ENCODE measurements at regions not wholly inside any gene's neighbourhood (a gene's known extent, or its start where the extent isn't known, plus 50 kb on each side); places are given as distances from the start of the nearest gene placed in this dataset.
A peak's percentile ranks its signal among the peaks of the same experiment; 100 is the strongest.

GRCh38 chr3:127443581-127444375 lies 146.8 kb downstream of the TPRA1 start:
- peak; percentile 28 for DNase-seq
- TF ChIP-seq CTCF (conservative IDR thresholded peaks at IDR 0.05), result no peak
- WGBS, 2 experiments (ENCODE audit: insufficient coverage in 1 of 2, insufficient read length in 1 of 2), result 92 to 98% methylated on average over 8 to 15 of the region's 15 CpGs
- Histone ChIP-seq H3K4me3 (ENCODE audit: low read length) (no peak overlapping the region), H3K36me3 (ENCODE audit: control insufficient read depth, insufficient read depth, low read length) (no peaks in the 10 kb centered on the region), H3K27me3 (ENCODE audit: control insufficient read depth, insufficient read depth, low read length, poor library complexity, severe bottlenecking) (no peaks in the 10 kb centered on the region), H3K4me1 (ENCODE audit: control insufficient read depth, insufficient read depth, low read length) (no peaks in the 10 kb centered on the region), H3K9ac (ENCODE audit: extremely low read depth, low read length, poor library complexity, severe bottlenecking) (no peak overlapping the region), H3K27ac (ENCODE audit: low read depth, low read length) (no peak overlapping the region), H3K9me3 (ENCODE audit: control insufficient read depth, low read length) (no peaks in the 10 kb centered on the region)
- Mint-ChIP-seq H3K27me3 (ENCODE audit: insufficient read depth) (peaks cover 6% of the 10 kb centered on the region), H3K36me3 (ENCODE audit: low read depth) (no peaks in the 10 kb centered on the region), H3K9me3 (no peaks in the 10 kb centered on the region), H3K4me3 (no peak overlapping the region), H3K4me1 (no peaks in the 10 kb centered on the region), H3K27ac (no peak overlapping the region)

- Mint-ChIP-seq H3K36me3 (ENCODE audit: low read depth) (no peaks in the 10 kb centered on the region), H3K4me3 (no peak overlapping the region), H3K27ac (no peak overlapping the region), H3K9me3 (no peaks in the 10 kb centered on the region), H3K4me1 (no peaks in the 10 kb centered on the region), H3K27me3 (ENCODE audit: insufficient read depth) (peaks cover 1% of the 10 kb centered on the region)
- H3K36me3 ChIP-seq (ENCODE audit: control insufficient read depth, insufficient read depth, low read length), result no peaks in the 10 kb centered on the region
- H3K4me1 ChIP-seq (ENCODE audit: control insufficient read depth, insufficient read depth, low read length), result no peaks in the 10 kb centered on the region
- WGBS, 2 experiments (ENCODE audit: insufficient coverage in 1 of 2, insufficient read length in 1 of 2), result 85 to 87% methylated on average over 2 to 5 of the region's 5 CpGs
- TF ChIP-seq CTCF (conservative IDR thresholded peaks at IDR 0.05), result no peak
- H3K9ac ChIP-seq (ENCODE audit: extremely low read depth, low read length, poor library complexity, severe bottlenecking), result no peak overlapping the region
- H3K9me3 ChIP-seq (ENCODE audit: control insufficient read depth, low read length), result no peaks in the 10 kb centered on the region
- peak; percentile 33 for DNase-seq
- H3K27ac ChIP-seq (ENCODE audit: low read depth, low read length), result no peak overlapping the region
- H3K27me3 ChIP-seq (ENCODE audit: control insufficient read depth, insufficient read depth, low read length, poor library complexity, severe bottlenecking), result no peaks in the 10 kb centered on the region
- no peak overlapping the region for H3K4me3 ChIP-seq (ENCODE audit: low read length)
These were observed 148.0 kb downstream of the TPRA1 start for GRCh38 chr3:127442506-127442905.

- no peak for TF ChIP-seq CTCF (conservative IDR thresholded peaks at IDR 0.05)
- WGBS, 2 experiments (ENCODE audit: insufficient coverage in 1 of 2, insufficient read length in 1 of 2), result 83 to 85% methylated on average over 8 to 9 of the region's 9 CpGs
- Histone ChIP-seq H3K9me3 (ENCODE audit: control insufficient read depth, low read length) (no peaks in the 10 kb centered on the region), H3K4me1 (ENCODE audit: control insufficient read depth, insufficient read depth, low read length) (no peaks in the 10 kb centered on the region), H3K27me3 (ENCODE audit: control insufficient read depth, insufficient read depth, low read length, poor library complexity, severe bottlenecking) (no peaks in the 10 kb centered on the region), H3K36me3 (ENCODE audit: control insufficient read depth, insufficient read depth, low read length) (no peaks in the 10 kb centered on the region), H3K27ac (ENCODE audit: low read depth, low read length) (no peak overlapping the region), H3K9ac (ENCODE audit: extremely low read depth, low read length, poor library complexity, severe bottlenecking) (no peak overlapping the region), H3K4me3 (ENCODE audit: low read length) (no peak overlapping the region)
- no peaks in the 10 kb centered on the region for H3K9me3 Mint-ChIP-seq
- DNase-seq, result peak; percentile 11
- no peak overlapping the region for H3K4me3 Mint-ChIP-seq
- no peak overlapping the region for H3K27ac Mint-ChIP-seq
- no peaks in the 10 kb centered on the region for H3K4me1 Mint-ChIP-seq
- H3K27me3 Mint-ChIP-seq (ENCODE audit: insufficient read depth), result peaks cover 1% of the 10 kb centered on the region
- H3K36me3 Mint-ChIP-seq (ENCODE audit: low read depth), result no peaks in the 10 kb centered on the region
These were observed 148.8 kb downstream of the TPRA1 start for GRCh38 chr3:127441764-127442163.
